Endothelial cell (in vitro differentiated cells): ENCODE measurements at regions not wholly inside any gene's neighbourhood (a gene's known extent, or its start where the extent isn't known, plus 50 kb on each side); places are given as distances from the start of the nearest gene placed in this dataset.

Source experiments
- DNase-seq: peaks from one replicate; pipeline ENCODE4 v3.0.0; 2021; ENCODE audit warnings: low spot score
- H3K27ac Mint-ChIP-seq: one replicate; pipeline ENCODE4 v1.8.0; 2021; ENCODE audit warnings: mixed read lengths, inconsistent platforms; ENCODE audit not compliant: unreplicated experiment
- H3K27me3 Mint-ChIP-seq: one replicate; pipeline ENCODE4 v1.8.0; 2021; ENCODE audit warnings: mild to moderate bottlenecking, moderate library complexity, mixed read lengths, inconsistent platforms; ENCODE audit not compliant: unreplicated experiment
- H3K36me3 Mint-ChIP-seq: one replicate; pipeline ENCODE4 v1.8.0; 2021; ENCODE audit warnings: mild to moderate bottlenecking, low read depth, mixed read lengths, inconsistent platforms; ENCODE audit not compliant: unreplicated experiment
- H3K4me1 Mint-ChIP-seq: one replicate; pipeline ENCODE4 v1.8.0; 2021; ENCODE audit warnings: mild to moderate bottlenecking, mixed read lengths, inconsistent platforms; ENCODE audit not compliant: unreplicated experiment
- H3K4me3 Mint-ChIP-seq: one replicate; pipeline ENCODE4 v1.8.0; 2021; ENCODE audit warnings: mild to moderate bottlenecking, mixed read lengths, inconsistent platforms; ENCODE audit not compliant: unreplicated experiment
- H3K9me3 Mint-ChIP-seq: one replicate; pipeline ENCODE4 v1.8.0; 2021; ENCODE audit warnings: mixed read lengths, inconsistent platforms; ENCODE audit not compliant: unreplicated experiment
- TF ChIP-seq, protein P1 (sequence below): fragments of 200-600 bp; sonication (generic); IDR thresholded peaks from one replicate; pipeline ENCODE4 v1.5.0; 2021; ENCODE audit warnings: antibody characterized with exemption; ENCODE audit not compliant: unreplicated experiment

DNA sequence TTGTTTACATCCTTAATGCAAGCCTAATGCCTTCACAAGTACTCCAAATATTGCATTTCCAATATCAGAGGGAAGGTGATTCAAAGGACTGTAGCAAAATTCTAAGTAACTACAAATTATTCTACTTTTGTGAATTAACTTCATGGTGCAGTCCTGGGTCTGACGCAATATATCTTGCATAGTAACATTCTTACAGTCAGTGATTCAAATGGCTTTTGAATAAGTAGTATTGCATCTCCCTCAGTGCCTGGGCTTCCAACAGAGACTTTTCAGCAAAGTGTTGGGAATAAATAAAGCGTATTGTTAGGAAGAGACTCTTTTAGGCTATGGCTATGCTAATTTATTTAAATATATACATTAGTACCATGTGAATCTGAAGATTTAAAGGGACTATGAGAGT, 564.7 kb upstream of the COBL start:
- Mint-ChIP-seq H3K27me3 (no peaks in the 10 kb centered on the region), H3K36me3 (no peaks in the 10 kb centered on the region), H3K4me3 (no peak overlapping the region), H3K4me1 (no peaks in the 10 kb centered on the region), H3K9me3 (no peaks in the 10 kb centered on the region), H3K27ac (no peak overlapping the region)
- TF ChIP-seq, protein P1, sequence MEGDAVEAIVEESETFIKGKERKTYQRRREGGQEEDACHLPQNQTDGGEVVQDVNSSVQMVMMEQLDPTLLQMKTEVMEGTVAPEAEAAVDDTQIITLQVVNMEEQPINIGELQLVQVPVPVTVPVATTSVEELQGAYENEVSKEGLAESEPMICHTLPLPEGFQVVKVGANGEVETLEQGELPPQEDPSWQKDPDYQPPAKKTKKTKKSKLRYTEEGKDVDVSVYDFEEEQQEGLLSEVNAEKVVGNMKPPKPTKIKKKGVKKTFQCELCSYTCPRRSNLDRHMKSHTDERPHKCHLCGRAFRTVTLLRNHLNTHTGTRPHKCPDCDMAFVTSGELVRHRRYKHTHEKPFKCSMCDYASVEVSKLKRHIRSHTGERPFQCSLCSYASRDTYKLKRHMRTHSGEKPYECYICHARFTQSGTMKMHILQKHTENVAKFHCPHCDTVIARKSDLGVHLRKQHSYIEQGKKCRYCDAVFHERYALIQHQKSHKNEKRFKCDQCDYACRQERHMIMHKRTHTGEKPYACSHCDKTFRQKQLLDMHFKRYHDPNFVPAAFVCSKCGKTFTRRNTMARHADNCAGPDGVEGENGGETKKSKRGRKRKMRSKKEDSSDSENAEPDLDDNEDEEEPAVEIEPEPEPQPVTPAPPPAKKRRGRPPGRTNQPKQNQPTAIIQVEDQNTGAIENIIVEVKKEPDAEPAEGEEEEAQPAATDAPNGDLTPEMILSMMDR: no peak
- no peak for DNase-seq

DNA sequence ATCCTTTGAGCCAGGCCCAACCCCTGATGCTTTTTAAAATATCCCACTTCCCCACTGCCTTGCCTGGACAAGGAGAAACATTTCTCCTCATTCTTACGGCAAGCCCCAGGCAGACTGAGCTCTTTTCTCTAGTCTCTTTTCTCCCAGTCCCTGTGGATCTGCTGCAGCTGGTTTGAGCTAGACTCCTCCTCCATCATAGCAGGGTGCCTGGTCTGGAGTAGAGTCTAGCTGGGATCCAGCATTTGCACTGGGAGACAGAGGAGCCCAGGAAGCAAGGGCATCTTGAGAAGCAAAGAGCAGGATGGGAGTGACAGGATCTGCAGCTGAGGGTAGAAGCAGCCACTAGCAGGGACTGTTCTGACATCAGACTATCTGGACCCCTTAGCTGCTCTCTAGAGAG, 562.3 kb upstream of the COBL start:
- TF ChIP-seq, protein P1: no peak
- no peak overlapping the region for H3K27ac Mint-ChIP-seq
- H3K27me3 Mint-ChIP-seq: no peaks in the 10 kb centered on the region
- H3K9me3 Mint-ChIP-seq: no peaks in the 10 kb centered on the region
- no peak overlapping the region for H3K4me3 Mint-ChIP-seq
- H3K4me1 Mint-ChIP-seq: no peaks in the 10 kb centered on the region
- H3K36me3 Mint-ChIP-seq: no peaks in the 10 kb centered on the region
- DNase-seq: no peak

- Mint-ChIP-seq H3K4me3 (no peak overlapping the region), H3K4me1 (no peaks in the 10 kb centered on the region), H3K27ac (no peak overlapping the region), H3K27me3 (peaks cover 2% of the 10 kb centered on the region), H3K36me3 (no peaks in the 10 kb centered on the region), H3K9me3 (no peaks in the 10 kb centered on the region)
- DNase-seq: no peak
- TF ChIP-seq, protein P1: no peak
Measured at GRCh38 chr7:51869452-51869851, 552.8 kb upstream of the COBL start.

DNA sequence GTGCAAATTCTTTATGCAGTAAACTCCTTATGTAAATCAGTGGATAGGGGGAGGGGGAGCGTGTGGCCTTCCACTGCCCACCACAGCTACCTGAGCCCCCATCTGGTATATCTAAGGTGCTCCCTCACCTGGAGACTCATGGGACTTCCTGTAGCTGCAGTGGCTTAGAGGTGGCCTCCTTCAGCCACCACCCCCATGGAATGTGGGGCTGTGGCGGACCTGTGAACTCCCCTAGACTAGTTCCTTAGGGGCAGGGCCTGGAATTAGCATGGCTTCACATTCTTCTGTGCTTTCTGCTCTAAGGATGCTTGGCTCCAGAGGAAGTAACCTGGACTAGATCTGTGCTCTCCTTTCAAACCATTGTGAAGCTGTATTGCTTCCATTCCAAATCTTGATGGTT, 550.5 kb upstream of the COBL start:
- no peak for DNase-seq
- TF ChIP-seq, protein P1: no peak
- H3K36me3 Mint-ChIP-seq: no peaks in the 10 kb centered on the region
- no peaks in the 10 kb centered on the region for H3K9me3 Mint-ChIP-seq
- no peaks in the 10 kb centered on the region for H3K4me1 Mint-ChIP-seq
- H3K27me3 Mint-ChIP-seq: peaks cover 2% of the 10 kb centered on the region
- H3K27ac Mint-ChIP-seq: no peak overlapping the region
- H3K4me3 Mint-ChIP-seq: no peak overlapping the region

DNA sequence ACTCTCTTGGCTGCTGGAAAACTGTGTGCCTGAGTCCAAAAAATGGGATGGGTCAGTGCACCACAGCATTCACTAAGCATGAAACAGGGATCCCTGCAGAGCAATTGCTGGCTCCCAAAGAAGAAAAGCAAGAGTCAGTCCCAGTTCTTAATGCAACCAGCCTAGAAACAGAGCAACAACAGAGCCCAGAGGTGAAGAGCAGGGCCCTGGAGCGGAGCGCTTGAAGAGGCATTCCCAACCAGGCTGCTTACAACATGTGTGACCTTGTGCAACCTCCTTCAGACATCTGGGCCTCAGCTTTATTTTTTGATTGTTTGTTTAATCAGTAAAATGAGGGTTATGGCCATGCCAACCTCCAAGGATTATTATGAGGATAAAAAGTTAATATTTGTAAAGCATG, 543.7 kb upstream of the COBL start:
- H3K4me1 Mint-ChIP-seq: no peaks in the 10 kb centered on the region
- TF ChIP-seq, protein P1: no peak
- no peaks in the 10 kb centered on the region for H3K27me3 Mint-ChIP-seq
- H3K4me3 Mint-ChIP-seq: no peak overlapping the region
- H3K36me3 Mint-ChIP-seq: no peaks in the 10 kb centered on the region
- DNase-seq: no peak
- H3K27ac Mint-ChIP-seq: no peak overlapping the region
- H3K9me3 Mint-ChIP-seq: no peaks in the 10 kb centered on the region
